Stimulated activated CD8-positive, alpha-beta memory T cell treated with anti-CD3 and anti-CD28 coated beads, Interleukin-4, amount 100 ng/mL, for 48 hours (primary cell): ENCODE measurements at regions not wholly inside any gene's neighbourhood (a gene's known extent, or its start where the extent isn't known, plus 50 kb on each side); places are given as distances from the start of the nearest gene placed in this dataset.

Experiments used
- DNase-seq: peaks from one replicate; pipeline ENCODE4 v3.0.0-alpha.2; 2020

DNA sequence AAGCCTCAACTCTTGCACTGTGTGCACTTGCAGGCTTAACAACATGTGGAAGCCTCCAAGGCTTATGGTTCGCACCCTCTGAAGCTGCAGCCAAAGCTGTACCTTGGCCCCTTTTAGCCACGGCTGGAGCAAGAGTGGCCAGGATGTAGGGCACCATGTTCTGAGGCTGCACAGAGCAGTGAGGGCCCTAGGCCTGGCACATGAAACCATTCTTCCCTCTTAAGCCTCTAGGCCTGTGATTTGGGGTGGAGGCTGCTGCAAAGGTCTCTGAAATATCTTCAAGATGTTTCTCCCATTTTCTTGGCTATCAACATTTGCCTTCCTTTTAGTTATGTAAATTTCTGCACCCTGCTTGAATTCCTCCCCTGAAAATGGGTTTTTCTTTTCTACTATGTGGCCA lies 161.9 kb upstream of the SPATS2L start:
- DNase-seq = no peak

DNA sequence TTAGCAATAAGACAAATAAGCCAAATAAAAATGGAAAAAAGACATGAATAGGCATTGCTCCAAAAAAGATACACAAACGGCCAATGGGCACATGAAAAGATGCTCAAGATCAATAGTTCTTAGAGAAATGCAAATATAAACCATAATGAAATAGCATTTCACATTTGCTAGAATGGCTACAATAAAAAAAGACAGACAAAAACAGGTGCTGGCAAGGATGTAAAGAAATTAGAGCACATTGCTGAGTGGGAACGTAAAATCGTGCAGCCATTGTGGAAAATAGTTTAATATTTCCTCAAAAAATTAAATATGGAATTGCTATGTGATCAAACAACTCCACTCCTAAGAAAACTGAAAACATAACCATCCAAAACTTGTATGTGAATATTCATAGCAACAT lies 160.0 kb upstream of the SPATS2L start:
- DNase-seq = no peak

DNA sequence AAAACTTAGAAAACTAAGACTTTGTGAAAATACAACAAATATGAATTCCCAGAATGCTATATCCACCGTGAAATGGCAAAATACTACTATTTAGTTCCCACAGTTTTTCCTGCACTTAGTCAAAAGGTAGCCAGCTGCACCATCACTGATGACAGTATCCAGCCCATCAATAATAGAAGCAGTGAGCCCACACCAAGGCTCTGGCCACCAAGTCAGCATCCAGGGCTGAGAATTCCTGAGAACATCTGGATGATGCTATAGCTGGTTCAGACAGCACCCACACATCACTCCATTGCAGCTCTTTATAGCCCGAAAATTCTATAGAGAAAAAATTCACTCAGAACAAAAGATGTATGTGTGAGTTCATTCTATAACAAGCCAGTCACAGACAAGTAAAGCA lies 159.1 kb upstream of the SPATS2L start:
- DNase-seq = no peak

DNA sequence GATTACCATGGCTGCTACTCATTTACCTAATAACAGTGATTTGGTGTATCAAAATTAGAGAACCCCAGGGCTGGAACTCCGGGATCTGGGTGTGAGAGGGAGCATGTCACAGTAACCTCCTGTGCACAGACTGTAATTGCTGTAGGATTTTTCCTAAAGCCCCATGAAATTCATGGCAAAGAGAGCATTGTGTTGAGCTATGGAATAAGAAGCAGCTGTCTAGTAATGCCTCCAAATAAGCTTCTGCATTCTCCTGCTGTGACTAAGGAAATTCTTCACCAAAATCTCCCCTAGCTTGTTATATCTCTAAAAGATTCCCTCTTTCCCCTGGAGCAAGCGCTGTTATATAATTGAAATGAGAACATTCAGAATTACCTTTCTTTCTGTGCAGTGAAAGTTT lies 158.1 kb upstream of the SPATS2L start:
- no peak for DNase-seq

DNA sequence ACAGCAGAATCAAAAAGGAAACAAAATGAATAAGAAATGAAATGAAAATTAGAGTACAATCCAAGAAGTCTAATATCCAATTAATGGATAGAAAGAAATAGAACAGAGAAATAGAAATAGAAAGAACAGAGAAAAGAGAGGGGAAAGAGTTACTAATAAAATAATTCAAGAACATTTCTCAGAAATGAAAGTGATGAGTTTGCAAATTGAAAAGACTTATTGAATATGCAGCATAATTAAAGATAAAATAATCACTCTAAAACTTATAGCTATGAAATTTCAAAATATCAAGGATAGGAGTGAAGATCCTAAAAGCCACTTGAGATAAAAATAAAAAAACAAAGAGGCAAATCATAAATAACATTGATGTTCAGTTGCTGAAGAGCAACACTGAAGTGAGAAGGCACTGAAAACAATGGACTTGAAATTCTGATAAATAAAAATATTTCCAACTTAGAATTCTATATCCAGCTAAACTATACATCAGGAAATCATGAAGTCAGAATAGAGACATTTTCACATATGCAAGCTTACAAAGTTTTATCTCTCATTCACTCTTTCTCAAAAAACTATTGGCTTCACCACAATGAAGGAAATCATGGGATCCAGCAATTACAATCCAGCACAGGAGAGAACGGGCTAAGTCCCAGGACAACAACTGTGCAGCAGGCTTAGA lies 155.9 kb upstream of the SPATS2L start:
- DNase-seq = no peak

DNA sequence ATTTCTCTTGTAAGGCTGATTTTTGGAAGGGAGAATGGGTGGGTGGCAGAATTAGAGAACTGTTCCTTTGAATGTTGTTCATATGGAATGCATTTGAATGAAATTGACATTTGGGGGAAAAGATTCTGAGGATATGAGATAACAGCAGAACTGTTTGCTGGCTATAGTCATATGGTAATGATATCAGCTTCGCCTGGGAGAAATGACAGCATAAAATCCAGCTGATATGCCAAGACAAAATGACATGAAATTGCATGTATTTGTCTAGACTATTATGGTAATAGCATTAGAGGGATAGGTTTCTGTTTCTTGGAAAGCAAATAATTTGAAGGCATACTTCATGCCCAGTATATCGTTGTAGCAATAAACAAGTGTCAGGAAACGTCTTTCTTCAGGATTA lies 150.8 kb upstream of the SPATS2L start:
- DNase-seq = no peak

DNA sequence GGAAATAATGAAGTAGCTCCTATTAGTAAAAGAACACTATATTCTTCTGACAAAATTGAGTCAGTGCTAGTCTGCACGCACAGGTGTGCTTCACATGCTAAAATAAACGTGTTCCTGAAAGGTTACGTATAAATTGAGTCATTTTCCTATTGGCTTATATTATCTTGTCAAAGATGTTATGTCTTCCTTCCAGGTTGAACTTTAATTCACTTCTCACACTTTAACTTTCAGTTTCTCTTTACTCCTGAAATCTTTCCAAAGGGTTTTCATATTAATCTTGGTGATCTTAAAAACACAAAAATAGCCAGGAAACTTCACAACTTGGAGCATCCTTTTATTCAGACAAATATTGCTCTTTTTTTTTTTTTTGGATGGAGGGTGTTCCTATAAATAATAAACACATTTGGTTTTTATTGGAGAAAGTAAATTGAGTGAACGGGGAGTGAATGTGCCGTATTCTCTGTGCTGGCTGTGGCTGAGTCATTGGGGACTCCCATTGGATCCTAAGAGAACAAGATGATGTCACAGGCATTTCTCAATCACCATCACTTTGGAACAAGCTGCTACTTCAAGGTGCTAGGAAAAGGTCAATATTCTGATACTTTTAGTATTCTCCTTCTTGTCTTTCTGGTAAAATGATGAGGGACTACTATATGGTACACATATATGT lies 150.2 kb upstream of the SPATS2L start:
- no peak for DNase-seq

DNA sequence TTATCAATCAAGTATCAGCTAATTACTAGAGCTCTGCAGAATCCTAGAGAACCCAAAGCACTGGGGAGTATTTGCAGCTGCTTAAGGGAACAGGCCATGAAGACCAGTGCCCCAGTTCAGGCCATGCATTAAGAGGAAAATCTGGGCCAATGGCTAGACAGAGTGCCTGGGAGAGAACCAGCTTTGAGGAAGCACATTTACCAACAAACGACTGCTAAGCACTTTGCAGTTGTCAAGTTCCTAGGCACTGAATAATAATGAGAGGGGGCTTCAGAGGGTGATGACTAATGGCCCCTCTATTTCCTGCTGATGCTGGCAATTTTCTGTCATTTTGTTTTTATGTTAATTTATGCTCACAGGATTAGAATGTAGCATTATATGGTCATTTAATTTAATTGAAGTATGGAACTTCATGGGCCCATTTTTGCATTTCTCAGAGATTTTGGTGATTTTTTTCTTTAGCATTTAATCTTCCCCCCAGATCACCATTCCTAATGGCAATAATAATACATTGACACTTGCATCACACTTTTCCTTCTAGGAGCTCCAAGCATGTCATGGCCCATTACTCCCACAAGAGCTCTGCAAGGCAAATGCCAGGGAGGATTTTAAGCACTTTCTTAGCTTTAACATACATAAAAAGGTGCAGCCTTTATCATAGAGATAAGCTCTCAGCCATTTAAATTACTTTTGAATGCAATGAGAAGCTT lies 147.7 kb upstream of the SPATS2L start:
- DNase-seq = no peak

DNA sequence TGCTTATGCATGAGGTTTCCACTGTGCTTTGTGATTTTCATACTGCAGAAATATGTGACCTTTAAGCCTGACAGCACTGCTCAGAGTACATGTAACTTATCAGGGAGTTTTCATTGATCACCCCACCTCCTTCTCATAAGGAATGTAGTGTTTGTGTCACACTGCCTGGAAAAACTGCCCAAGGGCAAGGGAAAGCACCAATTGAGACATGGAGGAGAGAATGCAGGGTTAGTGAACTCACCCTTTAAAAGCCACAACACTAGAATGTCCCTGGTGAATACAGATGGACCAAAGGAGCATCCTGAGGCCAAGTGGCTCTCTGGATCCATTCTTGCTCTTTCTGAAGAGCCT lies 147.2 kb upstream of the SPATS2L start:
- no peak for DNase-seq

DNA sequence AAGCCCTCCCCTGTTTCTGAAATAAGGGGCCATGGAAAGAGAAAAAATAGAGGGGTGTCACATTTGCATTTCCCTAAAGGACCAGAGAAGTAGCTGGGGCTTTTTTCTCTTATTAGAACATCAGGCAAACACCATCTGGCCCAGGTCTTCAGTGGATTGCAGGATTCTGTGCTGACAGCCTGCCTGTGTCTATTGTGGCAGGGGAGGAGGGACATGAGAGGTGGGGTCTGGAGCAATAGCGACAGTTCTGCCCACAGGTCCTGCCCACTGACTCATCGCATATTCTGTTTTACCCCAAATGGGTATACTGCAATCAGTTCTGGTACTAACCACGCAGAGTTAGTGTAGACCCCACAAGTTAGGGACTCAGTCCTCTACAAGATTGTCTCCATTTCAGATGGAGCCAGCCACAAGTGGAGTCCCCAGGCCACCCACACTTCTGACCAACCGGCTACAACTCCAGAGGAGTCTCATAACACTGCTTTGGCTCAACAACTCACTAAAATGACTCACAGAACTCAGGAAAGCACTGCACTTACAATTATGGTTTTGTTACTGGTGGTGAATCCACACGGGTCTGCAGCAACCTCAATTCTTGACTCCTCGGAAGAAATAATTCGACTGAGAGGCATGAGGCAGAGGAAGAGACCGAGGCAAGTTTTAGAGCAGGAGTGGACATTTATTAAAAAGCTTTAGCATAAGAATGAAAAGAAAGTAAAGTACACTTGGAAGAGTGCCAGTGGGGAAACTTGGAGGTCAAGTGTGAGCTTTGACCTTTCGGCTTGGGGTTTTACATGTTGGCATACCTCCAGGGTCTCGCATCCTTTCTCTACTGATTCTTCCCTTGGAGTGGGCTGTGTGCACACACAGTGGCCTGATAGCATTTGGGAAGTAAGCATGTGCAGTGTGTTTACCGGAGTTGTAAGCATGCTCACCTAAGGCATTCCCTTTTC lies 146.4 kb upstream of the SPATS2L start:
- no peak for DNase-seq

DNA sequence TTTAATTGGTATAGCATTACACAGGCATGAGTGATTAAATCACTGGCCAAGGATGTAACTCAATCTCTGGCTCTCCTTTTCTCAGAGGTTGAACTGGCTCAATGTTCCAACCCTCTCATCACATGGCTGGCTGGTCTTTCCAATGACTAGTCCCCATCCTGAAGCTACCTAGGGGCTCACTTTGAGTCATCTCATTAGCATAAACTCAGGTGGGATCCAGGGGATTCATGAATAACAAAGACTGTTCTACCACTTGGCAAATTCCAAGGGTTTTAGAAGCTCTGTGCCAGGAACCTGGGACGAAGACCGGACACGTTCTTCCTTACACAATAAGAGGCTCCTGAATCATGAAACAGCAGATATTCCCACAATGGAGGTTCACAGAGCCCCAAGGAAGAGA lies 145.0 kb upstream of the SPATS2L start:
- no peak for DNase-seq

DNA sequence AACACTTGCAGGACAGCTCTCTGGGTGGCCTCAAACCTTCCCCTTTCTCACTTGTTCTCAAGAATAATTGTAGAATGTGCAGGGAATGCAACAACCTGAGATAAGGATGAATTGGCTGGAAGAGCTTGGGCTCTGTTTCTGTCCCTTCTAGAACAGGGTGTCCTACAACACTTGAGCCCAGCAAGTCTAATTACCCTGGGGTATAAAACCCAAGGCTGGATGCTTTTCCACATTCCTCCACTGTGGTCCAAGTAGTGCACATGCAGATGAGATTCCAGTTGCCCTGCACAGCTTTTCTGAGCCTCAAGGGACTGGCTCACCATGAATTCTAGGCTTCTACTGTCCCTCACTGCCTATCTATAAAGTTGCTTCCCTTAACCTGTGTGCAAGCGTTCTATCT lies 140.8 kb upstream of the SPATS2L start:
- DNase-seq = no peak

DNA sequence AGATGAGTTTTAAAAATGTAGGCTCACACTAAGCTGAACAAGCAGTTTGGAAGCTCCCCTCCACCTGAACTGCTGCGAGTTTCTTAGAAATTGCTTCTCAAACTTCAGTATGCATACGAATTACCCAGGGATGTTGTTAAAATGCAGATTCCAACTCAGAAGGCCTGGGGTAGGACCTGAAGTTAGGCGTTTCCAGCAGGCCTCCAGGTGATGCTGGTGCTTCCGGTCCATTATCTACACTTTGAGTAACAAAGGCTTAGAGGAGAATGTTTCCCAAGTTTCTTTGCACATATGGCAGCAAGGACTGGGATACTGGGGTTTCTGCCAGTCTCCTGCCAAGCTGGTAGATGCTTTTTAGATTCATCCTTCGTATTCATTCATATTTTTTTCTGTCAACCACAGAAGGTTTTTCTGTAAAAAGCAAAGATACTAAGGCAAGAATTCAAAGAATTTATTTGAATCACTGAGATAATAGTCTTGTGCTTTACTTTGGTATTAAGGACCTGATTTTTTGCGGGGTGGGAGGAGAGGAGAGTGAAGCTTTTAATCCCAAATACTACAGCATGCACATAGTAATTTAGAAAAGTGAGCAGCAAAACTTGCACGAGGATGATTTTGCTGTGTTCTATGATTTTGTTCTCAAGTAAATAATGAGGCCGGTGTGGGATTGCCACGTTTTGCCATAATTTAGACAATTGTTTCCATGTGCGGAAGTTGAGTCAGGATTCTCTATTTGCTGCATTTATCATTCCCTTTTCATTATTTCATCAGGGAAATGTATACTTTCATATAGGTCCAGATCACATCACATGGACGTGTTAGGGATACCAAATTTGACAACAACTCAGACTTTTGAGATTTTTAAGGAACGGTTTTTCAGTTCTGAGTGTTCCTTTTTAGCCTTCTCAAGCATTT lies 137.6 kb upstream of the SPATS2L start:
- DNase-seq = no peak

DNA sequence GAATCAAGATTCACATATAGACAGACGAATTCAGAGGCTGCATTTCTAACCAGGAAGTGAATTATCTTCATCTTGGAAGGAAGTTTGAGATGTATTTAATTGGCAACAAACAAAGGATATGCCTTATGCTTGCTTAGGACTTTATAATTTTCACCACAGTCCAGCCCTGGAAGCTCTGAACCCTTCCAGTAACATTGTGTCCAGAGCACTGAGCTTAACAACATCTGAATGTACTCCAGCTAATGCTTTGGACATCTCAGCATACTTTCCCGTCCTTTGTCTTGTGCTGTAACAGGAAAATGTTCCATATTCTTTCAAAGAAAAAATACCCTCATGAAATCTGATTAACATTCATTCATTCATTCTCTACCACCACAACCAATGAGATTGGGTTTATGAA lies 136.3 kb upstream of the SPATS2L start:
- DNase-seq = no peak

DNA sequence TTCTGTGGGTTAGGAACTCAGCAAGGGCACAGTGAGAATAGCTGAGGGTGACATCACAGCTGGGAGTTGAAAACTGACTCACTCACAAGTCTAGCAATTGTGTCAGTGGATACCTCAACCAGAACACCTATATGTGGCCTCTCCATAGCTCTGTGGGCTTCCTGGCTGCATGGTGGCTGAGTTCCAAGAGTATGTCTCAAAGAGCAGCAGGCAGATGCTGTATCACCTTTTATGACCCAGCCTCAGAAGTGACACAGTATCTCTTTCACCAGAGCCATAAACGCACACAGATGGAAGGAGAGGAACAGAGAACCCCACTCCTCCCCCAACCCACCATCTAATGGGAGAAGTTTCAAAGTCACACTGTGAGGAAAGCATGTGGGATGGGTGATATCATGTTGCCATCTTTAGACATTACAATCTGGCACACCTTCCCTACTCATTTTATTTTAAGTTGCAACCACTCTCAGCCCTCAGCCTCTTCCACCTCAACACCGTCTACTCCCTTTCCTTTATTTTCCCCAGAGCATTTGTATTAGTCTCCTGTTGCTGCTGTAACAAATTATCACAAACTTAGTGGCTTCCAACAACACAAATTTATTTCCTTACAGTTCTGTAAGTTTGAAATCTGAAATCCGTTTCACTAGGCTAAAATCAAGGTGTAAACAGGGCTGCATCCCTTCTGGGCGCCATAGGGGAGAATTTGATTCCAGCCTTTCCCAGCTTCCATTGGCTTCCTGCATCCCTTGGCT lies 134.6 kb upstream of the SPATS2L start:
- DNase-seq = no peak

DNA sequence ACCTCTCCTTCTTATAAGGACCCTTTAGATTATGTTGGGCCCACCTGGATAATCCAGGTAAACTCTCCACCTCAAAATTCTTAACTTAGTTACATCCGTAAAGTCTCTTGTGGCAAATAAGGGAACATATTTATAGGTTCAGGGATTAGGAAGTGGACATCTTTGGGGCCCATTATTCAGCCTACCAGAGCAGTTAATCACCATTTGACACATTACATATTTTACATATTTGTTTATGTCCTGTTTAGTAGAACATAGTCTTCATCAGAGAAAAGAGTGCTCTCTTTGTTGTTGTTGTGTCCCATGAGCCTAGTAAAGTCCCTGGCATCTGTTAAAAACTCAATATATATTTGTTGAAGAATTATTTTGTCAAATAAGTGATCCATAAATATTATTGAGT lies 134.0 kb upstream of the SPATS2L start:
- no peak for DNase-seq

DNA sequence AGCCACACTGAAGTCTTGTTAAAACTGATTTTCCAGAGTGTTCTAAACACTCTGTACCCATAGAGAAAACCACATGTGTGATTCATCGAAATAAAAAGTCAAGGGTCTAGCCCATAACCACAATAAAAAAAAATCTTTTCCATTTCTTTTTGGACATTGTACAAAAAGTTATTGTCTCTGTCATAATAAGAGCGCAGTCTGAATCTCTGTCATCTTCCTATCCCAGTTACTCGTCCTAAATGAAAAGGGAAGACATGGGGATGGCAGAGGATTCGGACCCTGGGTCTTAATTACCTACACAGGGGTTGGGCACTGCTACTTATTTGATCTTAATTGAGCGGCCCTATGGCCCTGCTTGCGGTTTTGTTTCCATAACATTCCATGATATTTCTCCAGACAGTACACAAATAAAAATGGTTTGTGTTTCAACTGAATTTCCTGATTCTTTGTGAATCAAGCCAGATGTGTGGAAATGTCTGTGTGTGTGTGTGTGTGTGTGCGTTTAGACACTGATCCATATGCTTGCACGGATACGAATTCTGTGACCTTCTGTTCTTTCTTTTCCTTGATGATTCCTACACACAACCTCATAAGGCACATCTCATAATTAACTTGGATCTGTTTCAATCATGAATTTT lies 133.4 kb upstream of the SPATS2L start:
- DNase-seq = no peak

DNA sequence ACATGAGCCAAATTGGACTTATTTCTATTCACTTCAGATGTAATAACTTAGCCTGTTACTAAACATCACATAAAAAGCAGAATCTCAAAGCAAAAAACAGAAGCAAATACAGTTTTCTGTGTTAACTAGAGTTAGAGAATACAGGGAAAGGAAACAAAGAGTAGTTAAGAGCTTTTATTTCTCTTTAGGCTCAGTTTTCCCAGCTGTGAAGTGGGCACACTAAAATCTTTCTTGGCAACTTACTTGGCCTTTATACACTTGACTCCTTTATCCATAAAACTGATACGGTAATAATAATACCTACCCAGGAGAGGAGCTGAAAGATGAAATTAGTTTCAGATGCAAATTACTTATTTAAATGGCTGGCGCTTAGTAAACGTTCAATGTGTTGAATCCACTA lies 132.8 kb upstream of the SPATS2L start:
- no peak for DNase-seq

DNA sequence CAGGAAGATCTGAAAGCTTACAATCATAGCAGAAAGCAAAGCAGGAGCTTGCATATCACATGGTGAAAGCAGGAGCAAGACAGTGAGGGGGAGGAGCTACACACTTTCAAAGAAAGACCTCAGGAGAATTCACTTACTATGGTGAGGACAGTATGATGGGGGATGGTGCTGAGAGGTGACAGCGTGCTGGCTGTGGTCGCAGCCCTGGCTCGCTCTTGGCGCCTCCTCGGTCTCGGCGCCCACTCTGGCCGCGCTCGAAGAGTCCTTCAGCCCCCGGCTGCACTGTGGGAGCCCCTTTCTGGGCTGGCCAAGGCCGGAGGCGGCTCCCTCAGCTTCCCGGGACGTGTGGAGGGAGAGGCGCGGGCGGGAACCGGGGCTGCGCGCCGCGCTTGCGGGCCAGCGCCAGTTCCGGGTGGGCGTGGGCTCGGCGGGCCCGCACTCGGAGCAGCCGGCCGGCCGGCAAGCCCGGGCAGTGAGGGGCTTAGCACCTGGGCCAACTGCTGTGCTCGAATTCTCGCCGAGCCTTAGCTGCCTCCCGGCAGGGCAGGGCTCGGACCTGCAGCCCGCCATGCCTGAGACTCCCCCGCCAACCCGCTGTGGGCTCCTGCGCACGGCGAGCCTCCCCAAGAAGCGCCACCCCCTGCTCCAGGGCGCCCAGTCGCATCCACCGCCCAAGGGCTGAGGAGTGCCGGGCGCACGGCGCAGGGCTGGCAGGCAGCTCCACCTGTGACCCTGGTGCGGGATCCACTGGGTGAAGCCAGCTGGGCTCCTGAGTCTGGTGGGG lies 131.9 kb upstream of the SPATS2L start:
- DNase-seq = no peak
